HG03175 (cell line): ENCODE measurements at regions not wholly inside any gene's neighbourhood (a gene's known extent, or its start where the extent isn't known, plus 50 kb on each side); places are given as distances from the start of the nearest gene placed in this dataset.

Experiments
- ATAC-seq: cut with Tn5 transposase; IDR thresholded peaks from one replicate; pipeline ENCODE4 v1.9.1; 2021; ENCODE audit warnings: mild to moderate bottlenecking, moderate library complexity; ENCODE audit not compliant: unreplicated experiment

DNA sequence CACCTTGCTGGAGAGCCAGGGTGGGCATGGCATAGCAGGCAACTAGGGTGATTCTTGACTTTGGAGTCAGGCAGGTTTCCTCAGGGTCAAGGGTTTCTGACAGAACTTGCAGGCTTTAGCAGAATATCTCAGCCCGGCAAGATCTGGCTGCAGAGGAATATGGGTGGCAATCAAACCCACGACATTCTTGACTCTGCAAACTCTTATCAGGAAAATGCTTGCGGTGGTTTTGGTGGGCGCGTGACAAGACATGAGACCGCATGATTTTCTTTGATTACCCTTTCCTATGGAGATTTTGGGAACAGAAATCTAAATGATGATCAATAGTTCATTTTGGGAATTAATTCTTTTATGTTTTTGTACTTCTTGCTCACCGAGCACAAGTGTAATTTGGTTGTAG, 449.5 kb downstream of the VRK1 start:
- ATAC-seq, result no peak

DNA sequence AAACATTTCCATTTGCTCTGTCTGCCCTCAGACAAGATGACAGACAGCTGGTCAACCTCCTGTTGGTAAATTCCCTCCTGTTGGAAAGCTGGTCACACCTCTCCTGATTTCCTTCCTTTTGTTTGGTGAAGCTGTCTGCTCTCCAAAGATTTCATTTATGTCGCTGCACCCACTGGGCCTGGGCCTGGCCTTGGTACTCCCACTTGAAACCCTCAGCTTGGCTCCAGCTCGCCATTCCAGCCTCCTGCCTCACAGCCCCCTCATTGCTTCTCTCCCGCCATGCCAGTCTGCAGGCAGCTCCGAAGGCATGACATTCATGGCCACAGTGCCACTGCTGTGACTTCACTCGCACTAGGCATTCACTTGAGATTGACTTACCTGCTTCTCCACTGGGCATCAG, 451.8 kb downstream of the VRK1 start:
- ATAC-seq, result no peak

GRCh38 chr14:97250931-97251330, 453.7 kb downstream of the VRK1 start:
- ATAC-seq, result no peak

- peak; percentile 54 for ATAC-seq
Measured at GRCh38 chr14:97251491-97252155, 454.4 kb downstream of the VRK1 start.

- ATAC-seq, result no peak
Measured at GRCh38 chr14:97253756-97254155, 456.6 kb downstream of the VRK1 start.

- ATAC-seq, result no peak
Measured at GRCh38 chr14:97262336-97262735, 465.2 kb downstream of the VRK1 start.

DNA sequence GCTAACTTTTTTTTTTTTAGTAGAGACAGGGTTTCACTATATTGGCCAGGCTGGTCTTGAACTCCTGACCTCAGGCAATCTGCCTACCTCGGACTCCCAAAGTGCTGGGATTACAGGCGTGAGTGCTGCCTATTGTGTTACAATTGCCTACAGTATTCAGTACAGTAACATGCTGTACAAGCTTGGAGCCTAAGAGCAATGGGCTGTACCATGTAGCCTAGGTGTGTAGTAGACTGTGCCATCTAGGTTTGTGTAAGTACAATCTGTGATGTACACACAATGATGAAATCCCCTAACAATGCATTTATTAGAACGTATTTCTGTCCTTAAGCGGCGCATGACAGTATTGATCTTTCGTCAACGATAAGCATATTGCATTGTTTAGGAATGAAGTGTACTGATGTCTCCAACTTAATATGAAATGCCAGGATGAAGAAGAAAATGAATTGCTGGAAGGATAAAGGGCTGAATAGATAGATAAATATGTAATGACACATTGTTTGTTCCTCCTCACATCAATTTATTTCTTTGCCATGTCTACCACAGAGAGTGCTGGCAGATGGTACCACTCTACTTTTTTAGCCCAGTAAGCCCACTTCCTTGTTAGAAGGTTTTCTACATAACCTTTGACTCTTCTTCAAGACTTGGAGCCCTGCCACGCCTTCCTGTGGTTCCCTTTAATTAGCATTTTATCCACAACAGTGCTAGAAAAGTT, 467.5 kb downstream of the VRK1 start:
- no peak for ATAC-seq

- ATAC-seq, result no peak
Measured at GRCh38 chr14:97266653-97267052, 469.5 kb downstream of the VRK1 start.

GRCh38 chr14:97267509-97267908, 470.3 kb downstream of the VRK1 start:
- ATAC-seq, result no peak

DNA sequence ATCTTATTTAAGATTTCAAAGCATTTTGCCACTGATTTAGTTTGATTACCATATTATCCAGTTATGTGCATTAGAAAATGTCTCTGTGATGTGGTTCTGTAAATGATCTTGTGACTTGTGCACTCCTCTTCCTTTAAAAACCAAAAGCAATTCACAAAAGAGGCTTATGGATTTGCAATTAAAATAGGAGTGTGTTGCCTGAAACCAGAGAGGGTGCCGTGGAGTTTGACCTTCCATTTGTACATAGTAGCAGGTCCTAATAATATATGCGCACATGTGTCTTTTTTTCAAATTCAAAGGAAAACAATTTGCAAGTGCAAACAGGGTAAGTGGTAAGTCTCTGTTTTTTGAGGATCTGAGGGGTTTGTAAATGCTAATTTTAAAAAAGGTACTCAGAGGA, 470.9 kb downstream of the VRK1 start:
- ATAC-seq, result no peak

GRCh38 chr14:97270308-97270707, 473.1 kb downstream of the VRK1 start:
- no peak for ATAC-seq

GRCh38 chr14:97271451-97271960, 474.3 kb downstream of the VRK1 start:
- ATAC-seq, result no peak

DNA sequence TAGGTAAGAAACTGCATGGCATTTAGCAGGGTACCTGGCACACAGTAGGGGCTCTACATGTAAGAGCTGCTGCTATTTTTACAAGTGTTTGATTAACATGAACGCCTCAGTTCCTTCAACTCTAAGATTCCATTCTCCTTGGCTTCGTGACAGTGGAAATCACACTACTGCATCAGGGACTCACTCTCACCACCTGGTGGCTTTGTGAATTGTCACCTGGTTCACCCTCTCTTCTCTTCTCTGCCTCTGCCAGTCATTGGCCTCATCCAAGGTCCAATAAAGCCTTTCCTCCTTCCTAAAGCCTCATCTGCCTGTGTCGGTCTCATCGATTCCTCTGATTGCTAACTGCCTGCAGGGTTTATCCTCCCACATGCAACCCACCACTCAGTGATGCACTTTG, 476.4 kb downstream of the VRK1 start:
- no peak for ATAC-seq

DNA sequence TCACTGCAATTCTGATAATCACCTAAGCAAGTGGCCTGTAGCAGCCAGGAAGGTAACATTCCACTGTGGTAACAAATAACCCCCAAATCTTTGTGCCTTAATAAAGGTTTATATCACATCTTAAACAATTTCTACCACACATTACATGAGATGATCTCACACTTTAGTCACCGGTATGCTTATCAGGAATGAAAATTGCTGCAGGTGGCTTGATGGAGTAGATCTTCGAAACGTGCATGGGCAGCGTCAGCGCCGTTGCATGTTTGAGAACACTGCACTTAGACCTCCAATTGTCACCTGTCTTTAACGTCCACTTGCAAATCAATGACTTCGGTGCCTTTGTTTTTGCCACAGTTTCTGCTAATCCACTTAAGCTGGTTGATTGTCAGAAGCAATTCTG, 477.4 kb downstream of the VRK1 start:
- ATAC-seq, result no peak

GRCh38 chr14:97275276-97275675, 478.1 kb downstream of the VRK1 start:
- no peak for ATAC-seq

DNA sequence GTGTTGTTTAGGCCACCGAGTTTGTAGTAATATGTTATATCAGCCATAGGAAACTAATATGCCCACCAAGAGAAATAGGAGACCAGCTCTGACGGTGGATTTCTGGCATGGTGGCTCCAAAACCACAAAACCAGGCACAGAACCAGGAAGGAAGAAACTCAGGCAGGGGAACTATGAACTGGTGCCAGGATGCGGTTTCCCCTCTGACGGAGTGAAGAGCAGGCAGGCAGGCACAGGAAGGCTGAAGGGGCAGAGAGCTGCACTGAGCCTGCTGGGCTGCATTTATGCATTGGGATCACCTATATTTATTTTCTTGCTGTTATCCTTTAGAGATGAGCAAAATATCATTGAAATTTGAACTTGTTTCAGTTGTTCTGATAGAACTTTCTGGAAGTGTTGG, 479.4 kb downstream of the VRK1 start:
- ATAC-seq, result no peak

- no peak for ATAC-seq
Measured at GRCh38 chr14:97277711-97278110, 480.5 kb downstream of the VRK1 start.

- ATAC-seq, result no peak
Measured at GRCh38 chr14:97280526-97280925, 483.3 kb downstream of the VRK1 start.

- ATAC-seq, result no peak
Measured at GRCh38 chr14:97281741-97282140, 484.6 kb downstream of the VRK1 start.

DNA sequence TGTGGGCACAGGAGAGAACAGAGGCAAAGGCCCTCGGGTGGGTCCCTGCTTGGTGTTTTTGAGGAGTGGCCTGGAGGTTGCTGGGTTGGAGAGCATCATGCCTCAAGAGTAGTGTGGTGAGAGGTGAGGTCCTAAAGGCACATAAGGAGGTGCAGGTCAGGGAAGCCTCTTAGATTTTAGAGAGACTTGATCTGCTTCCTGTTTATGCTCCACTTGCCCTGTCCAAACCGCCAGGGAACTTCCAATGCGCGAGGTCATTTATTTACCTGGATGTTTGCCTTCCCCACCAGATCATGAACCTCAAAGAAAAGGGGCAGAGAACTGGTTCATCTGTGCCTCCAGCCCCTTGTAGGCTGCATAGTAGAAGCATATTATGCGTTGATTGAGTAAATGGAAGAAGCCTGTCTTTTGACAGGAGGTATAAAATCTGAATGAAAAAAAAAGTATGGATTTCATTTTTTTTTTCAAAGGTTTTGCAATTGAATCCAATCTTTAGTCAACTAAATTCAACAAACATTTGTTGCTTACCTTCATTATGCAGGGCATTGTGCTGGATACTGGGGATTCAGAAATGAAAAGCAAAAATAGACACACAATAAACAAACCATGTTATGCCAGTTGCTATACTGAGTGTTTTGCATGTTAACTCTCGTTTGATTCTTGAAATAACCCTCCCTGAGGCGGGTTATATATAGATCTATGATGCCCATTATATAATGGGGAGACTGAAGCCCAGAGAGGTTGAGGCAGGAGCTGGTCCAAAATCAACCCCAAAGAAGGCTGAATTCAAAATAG, 485.2 kb downstream of the VRK1 start:
- ATAC-seq, result no peak

DNA sequence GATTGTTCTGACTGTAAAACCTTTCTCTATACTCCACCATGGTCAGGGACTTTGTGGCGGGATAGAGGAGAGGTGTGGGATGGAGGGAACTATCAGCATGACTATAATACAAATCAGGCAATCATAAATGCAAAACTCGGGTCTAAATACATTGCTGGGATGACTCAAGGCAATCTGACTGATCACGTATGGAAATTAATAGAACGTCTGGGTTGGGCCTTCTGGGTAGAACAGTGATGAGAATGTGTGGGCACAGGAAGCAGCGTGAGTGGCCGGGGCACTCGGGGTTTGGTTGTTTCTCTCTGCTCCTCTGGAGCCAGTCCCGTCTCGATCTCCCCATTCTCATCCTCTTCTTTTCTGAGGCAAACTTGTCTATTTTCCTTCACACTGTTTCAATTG, 485.8 kb downstream of the VRK1 start:
- ATAC-seq, result no peak

DNA sequence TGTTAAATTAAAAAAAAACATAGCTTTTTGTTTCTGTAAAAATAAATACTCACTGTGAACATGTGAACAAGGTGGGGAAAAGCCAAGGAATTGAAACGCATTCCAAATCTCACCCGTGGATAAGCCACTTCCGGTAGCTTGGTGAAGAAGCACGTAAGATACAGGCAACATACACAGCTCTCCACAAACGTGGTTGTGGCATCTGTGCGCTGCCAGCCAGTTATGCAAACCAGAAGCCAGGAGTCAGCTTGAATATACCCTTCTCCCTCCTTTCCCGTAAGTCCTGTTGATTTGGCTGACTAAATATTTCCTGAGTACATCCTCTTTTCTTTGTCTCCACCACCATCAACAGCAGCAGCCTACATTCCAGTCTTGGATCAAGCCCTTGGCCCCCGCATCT, 486.2 kb downstream of the VRK1 start:
- ATAC-seq, result no peak
